ENCODE measurements at regions not wholly inside any gene's neighbourhood (a gene's known extent, or its start where the extent isn't known, plus 50 kb on each side); places are given as distances from the start of the nearest gene placed in this dataset.

DNA sequence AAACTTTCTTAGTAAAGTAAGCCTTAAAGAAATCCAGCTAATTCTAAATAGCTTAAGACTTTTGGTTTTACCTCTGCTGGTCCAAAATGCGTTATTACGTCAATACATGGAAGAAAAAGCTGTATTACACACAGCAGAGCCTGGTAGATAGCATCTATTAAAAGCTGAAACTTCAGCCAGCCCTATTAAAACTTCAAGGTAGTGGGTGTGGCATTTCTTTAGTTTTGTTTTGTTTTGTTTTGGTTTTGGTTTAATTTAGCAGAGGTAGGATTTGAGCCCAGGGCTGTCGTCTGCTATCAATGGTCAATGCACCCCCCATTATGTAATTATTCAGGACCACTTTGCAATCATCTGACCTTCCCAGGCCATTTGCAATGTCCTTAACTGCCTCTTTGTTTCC, 318.4 kb upstream of the MAF start:
- no peak for DNase-seq

DNA sequence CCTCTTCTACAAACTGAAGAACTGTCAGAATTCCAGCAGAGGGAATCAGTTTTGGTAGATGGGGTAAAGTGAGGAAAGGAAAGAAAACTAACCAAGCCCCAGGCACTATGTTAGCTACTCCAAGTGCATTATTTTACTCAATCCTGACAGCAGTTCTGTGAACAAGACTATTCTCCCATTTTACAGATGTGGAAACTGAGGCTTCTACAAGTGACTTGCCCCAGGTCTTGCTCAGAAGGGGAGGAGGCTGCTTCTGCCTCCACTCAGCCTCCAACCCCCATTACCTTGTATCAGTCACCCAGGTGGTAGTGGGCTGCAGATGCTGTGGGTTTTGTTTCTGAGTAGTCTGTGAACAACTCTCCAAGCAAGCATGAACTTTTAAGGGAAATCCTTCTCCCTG, 315.2 kb upstream of the MAF start:
- DNase-seq = no peak

- no peak for DNase-seq
Measured at GRCh38 chr16:79914961-79915720, 314.6 kb upstream of the MAF start.

DNA sequence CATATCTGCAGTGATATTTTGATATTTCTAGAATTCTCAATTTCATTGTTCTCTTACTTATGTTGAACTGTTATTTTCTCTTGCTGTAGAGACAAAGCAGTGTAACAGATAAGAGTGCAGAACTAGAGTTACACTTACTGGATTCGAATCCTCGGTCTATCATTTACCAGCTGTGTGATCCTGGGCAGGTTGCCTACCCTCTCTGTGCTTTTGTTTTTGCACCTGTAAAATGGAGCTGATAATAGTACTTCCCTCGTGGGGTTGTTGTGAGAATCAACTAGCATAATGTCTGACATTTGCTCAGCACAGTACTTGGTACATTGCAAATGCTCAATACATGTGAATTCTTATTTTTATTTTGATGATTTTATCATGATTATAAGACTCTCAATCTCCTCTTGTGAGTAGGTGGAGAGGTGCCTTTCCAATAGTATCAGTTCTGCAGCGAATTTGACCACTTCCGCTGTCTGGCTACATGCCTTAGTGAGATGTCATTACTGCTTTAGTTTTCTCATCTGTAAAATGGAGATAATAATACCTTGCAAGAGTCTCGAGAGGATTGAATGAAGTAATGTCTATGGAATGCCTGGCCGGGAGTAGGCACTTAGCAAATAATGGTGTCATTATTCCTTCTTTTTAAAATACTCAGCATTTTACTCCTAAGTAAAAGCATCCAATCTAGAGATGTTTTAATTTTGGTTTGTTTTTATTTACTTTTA, 312.2 kb upstream of the MAF start:
- no peak for DNase-seq

DNA sequence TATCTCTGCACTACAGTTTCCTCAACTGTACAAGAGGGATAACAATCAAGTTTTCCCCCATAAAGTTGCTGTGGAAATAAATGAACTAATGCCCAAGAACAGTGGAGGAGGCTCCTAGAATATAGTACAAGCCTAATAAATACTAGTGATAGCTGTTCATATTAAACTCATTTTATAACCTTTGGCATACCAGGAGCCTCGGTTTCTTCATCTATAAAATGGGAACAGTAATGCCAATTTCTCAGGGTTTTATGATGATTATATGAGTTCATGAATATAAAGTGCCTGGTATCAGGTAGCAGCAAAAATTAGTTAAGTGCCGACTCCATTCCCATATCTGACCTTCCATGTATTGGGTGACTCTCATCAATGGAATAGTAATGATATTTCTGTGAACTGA, 311.1 kb upstream of the MAF start:
- DNase-seq = no peak

DNA sequence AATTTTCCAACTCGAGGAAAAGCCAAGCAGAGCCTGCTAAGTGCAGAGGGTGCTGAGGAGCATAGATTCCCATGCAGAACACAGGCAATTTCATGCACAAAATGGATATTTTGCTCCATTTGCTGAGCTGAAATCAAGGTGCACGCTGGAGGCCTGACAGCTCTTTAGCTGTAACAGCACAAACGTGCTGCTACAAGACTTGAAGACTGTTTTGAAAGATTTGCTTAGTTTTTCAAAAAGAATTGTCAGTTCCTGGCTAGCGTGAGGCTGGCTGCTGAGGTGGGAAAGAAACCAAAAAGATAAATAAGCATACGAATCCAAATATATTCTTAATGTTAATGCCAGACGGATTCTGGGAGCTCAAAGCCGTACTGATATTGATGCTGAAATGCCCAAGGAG, 309.0 kb upstream of the MAF start:
- no peak for DNase-seq

DNA sequence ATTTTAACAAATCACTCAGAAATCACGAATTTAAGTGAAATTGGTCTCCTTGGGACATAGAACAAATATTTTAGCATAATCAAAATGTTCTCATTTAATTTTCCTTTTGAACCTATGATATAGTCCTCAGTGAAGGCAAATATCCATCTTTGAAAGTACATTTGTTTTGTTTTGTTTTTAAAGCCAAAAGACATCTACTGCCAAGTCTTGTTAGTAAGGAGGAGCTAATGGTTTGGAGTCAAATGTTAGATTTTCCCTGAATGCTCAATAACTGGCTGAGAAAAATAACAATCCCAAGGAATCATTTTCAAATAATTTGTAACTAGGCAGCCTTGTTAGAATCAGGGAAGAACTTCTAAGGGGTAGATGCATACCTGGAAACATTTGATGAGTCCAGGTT, 302.9 kb upstream of the MAF start:
- DNase-seq = no peak

DNA sequence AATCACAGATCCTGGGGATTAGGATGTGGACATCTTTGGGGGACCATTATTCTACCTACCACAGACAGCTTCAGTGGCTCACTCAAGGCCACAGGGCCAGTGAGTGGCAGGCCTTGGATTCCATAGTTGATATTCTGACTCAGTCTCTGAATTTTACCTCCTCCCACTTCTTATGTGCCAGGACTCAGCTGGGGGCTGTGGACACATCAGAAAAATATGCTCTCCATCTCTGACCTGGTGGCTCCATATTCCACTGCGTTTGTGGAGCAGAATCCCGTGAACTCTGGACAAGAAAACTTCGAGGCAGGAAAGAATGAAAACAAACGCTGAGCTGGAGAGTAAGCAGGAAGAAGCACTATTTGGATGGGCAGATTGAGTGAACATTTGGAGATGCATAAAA, 301.8 kb upstream of the MAF start:
- DNase-seq = no peak

DNA sequence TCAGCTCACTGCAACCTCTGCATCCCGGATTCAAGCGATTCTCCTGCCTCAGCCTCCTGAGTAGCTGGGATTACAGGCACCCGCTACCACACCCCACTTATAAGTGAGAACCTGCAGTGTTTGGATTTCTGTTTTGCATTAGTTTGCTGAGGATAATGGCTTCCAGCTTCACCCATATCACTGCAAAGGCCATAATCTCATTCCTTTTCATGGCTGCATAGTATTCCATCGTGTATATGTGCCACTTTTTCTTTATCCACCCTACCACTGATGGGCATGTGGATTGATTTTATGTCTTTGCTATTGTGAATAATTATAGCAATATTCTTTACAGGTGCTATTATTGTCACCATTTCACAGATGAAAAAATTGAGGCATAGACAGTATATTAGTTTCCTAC, 301.0 kb upstream of the MAF start:
- DNase-seq = no peak

GRCh38 chr16:79899716-79900115, 299.2 kb upstream of the MAF start:
- DNase-seq = no peak

GRCh38 chr16:79899316-79899715, 298.8 kb upstream of the MAF start:
- no peak for DNase-seq

- no peak for DNase-seq
Measured at GRCh38 chr16:79898703-79899102, 298.2 kb upstream of the MAF start.

DNA sequence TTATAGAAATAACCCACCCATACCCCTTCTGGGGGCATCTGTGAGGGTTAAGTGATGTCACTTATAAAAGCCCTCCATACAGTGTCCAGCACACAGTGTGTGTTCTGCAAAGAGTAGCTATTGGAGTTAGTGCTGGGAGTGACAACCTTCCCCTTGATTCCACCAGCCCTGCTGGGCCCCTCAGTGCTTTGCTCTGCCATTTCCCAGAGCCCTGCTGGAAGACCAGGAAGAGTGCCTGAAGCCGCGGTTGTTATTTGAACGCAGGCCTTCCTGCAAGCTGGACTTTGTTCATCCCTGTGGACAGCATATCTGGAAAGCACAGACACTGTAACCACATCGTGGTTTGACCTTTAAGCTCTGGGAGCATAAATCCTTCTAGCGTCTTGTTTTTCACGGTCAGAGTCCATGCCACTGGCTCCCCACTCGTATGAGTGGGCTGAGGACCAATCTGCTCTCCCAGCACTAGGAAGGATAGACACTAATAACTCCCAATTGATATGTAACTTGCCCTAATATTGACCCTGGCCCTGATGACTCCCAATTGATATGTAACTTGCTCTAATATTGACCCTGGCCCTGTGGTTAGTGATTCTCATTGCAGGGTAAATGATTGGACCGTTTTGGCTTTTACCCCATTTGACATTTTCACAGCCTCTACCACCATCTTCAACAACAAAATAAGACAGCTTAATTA, 297.1 kb upstream of the MAF start:
- DNase-seq = no peak

- DNase-seq = no peak
Measured at GRCh38 chr16:79897104-79897452, 296.5 kb upstream of the MAF start.

GRCh38 chr16:79895917-79896203, 295.3 kb upstream of the MAF start:
- DNase-seq = no peak

GRCh38 chr16:79895053-79895916, 294.7 kb upstream of the MAF start:
- DNase-seq = no peak

- DNase-seq = no peak
Measured at GRCh38 chr16:79893445-79893844, 292.9 kb upstream of the MAF start.

GRCh38 chr16:79892278-79892677, 291.7 kb upstream of the MAF start:
- DNase-seq = no peak

DNA sequence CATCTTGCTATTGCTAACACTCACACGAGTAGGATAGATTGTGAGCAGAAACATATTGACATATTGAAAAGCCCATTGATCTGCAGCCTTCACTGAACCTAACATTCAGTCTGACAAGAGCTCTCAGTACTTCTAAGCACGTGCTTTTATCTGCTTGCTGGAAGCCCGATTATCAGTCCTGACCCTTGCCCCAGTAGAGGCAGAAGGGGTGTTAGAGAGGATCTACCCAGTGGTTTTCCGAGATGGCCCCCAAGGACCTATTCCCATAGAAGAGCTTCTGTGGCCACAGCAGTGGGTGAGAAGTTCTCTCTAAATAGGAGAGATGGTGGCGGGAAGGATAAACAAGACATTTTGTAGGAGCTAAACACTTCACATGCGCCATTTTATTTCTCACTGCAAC, 290.9 kb upstream of the MAF start:
- no peak for DNase-seq

DNA sequence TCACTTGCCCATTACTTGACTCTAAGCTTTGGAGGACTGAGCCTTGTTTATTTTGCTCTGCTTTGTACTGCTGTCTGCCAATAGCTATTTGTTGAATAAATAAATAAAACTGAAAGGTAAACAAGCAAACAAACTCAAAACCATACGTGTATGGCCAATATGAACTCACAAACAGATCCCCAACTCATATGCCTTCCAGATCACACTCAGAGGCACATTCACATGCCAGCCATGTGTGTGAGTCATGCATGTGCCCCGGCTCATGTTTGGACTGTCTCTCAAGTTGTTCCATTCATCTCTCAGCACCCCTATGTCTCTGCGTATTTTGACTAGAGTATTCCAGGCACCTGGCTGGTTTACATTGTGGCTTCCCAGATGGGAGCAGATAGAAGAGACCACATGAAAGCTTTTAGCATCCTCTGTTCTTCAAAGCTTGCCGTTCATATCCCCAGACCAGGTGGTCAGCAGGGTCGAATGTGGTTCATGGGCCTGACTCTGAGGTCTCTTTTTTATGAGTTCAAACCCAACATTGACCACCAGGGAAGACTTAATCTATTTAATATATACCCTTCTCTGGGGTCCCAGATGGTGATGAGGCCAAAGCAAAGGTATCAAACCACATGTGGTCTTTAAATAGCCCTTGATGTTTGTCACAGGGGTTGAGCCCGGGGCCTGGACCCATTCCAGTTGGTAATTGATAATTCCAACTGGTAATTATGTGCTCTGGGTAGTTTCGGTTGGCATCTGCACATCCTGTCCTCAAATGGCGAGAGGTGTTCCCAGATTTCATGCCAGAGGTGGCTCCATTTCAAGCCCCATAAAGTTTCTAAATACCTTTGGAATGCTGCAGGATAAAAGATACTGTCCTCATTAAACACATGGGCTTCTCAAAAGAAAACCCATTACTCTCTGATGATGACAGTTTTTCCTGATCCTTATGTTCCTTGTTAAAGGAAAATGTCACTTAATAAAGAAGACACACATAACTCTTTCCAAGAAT, 287.3 kb upstream of the MAF start:
- no peak for DNase-seq

DNA sequence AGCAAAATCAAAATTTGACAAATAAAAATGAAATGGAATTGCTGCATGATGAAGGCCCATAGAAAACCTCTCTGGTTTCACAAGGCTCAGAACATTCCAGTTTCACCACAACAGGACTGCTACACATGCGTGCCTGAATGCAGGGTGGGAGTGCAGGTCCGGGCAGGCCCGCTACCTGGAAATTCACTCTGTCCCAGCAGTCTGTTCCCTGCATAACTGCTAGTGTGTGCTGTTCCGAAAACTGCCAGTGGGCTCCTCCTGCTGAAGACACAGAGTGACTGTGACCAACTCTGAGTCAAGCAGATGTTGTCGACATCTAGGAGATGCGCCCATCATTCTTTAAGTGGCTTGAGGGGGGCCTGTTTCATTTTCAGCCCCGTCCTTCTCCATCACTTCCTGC, 284.8 kb upstream of the MAF start:
- DNase-seq = no peak

DNA sequence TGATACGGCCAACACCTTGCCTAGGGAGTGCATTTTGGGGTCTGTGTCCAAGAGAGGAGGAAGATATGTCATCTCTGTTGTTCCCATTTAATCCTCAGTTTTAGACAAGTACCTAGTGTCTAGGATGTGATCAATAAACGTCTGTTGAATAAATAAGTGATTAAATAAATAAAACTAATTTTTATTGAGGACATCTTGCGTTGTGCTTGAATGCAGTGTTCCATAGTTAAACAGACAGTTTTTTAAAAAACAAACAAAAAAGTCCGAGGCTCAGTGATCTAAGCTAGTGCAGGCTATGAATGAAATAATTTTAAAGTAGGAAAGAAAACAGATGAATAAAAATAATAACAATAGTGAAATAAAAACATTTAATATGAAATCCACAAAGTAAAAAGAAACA, 283.0 kb upstream of the MAF start:
- DNase-seq = no peak
